Adrenal gland (tissue), 9 donors: ENCODE measurements at regions not wholly inside any gene's neighbourhood (a gene's known extent, or its start where the extent isn't known, plus 50 kb on each side); places are given as distances from the start of the nearest gene placed in this dataset.

ENCODE experiments used
- DNase-seq, 7 donors: peaks; one replicate each; pipeline ENCODE4 v3.0.0-alpha.2; 2019 to 2020
- H3K27ac ChIP-seq, 5 donors: fragments of 200-600 bp; sonication (generic) in 4 of 5; 1 replicate in 3 of 5; 2 replicates in 2 of 5; pipeline versions ENCODE4 v1.5.1 to v1.8.0; 2016 to 2020; ENCODE audit warnings: mild to moderate bottlenecking in 1 of 5
- H3K27me3 ChIP-seq: fragments of 200-600 bp; 2 replicates; pipeline ENCODE4 v1.8.0; 2021
- H3K36me3 ChIP-seq, 2 donors: fragments of 200-600 bp; replicated peaks in 1 of 2; 1 replicate in 1 of 2; 2 replicates in 1 of 2; pipeline versions ENCODE4 v1.5.1 to v1.8.0; 2018 to 2022
- H3K4me1 ChIP-seq, 2 donors: fragments of 200-600 bp; replicated peaks in 1 of 2; 1 replicate in 1 of 2; 2 replicates in 1 of 2; pipeline versions ENCODE4 v1.5.1 to v1.8.0; 2018 to 2021
- H3K4me3 ChIP-seq, 4 donors: fragments of 200-600 bp; sonication (generic) in 3 of 4; one replicate each; pipeline ENCODE4 v1.5.1; 2016 to 2018
- H3K9me3 ChIP-seq, 3 donors: fragments of 200-600 bp; sonication (generic) in 1 of 3; replicated peaks in 1 of 3; 1 replicate in 2 of 3; 2 replicates in 1 of 3; pipeline versions ENCODE4 v1.5.1 to v1.8.0; 2016 to 2021
- POLR2A ChIP-seq, 2 donors: fragments of 450-650 bp; IDR thresholded peaks; one replicate each; pipeline ENCODE4 v1.6.1; 2017; ENCODE audit warnings: antibody characterized with exemption in 2 of 2, mild to moderate bottlenecking in 2 of 2, moderate library complexity in 1 of 2
- WGBS, 4 donors: extraction: QIAGEN DNeasy Blood & Tissue Kit in 2 of 4; methylation state at CpG; one replicate each; pipeline versions ENCODE4 v1.1.5 to v1.1.7; 2013 to 2017; 5-methylcytosine and 5-hydroxymethylcytosine counted together
- intact Hi-C, 2 donors: fragments of 100-400 bp; cut with DNase I; formaldehyde crosslinking; loops; one replicate each; pipeline versions ENCODE4 v1.14.1 to v1.15.0; 2022 to 2023
- TF ChIP-seq, protein P1 (sequence below), 6 experiments: fragments of 450-650 bp in 4 of 6; fragments of 200-600 bp in 2 of 6; sonication (generic) in 1 of 6; IDR thresholded peaks; 1 replicate in 5 of 6; 2 replicates in 1 of 6; pipeline versions ENCODE4 v1.5.1 to v1.8.0; 2016 to 2021; ENCODE audit warnings: antibody characterized with exemption in 6 of 6, mild to moderate bottlenecking in 2 of 6, moderate library complexity in 1 of 6
- donor health status: healthy with polysubstance abuse.
- donor health status: Bipolar disorder and iron deficiency.
- donor health status: DM: yes; HTN: yes; CAD: no.
- donor health status: DM: no; HTN: no; CAD: no.
- donor health status: DM: no; HTN: no; CAD: no.

DNA sequence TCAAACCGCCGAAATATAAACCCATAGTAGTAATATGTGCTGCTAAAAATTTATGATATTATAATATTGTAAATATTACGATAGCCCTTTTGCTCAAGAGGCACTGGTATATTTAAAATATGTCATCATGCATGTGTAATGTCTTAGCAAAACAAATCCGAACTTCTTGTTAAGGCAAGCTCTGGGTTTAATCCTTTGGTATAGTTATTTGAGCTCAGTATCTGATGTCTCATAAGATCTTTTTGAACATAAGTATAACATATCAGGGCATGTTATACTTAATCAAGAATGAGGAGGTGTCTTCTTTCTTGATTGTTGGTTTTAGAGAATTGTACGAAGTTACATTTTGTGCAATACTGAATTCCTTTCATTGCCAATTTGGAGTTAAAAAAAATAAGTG is 154.1 kb upstream of the CBLB start:
- DNase-seq: no peak
- no peak for TF ChIP-seq POLR2A (IDR thresholded peaks at IDR 0.05)
- TF ChIP-seq, protein P1, sequence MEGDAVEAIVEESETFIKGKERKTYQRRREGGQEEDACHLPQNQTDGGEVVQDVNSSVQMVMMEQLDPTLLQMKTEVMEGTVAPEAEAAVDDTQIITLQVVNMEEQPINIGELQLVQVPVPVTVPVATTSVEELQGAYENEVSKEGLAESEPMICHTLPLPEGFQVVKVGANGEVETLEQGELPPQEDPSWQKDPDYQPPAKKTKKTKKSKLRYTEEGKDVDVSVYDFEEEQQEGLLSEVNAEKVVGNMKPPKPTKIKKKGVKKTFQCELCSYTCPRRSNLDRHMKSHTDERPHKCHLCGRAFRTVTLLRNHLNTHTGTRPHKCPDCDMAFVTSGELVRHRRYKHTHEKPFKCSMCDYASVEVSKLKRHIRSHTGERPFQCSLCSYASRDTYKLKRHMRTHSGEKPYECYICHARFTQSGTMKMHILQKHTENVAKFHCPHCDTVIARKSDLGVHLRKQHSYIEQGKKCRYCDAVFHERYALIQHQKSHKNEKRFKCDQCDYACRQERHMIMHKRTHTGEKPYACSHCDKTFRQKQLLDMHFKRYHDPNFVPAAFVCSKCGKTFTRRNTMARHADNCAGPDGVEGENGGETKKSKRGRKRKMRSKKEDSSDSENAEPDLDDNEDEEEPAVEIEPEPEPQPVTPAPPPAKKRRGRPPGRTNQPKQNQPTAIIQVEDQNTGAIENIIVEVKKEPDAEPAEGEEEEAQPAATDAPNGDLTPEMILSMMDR (IDR thresholded peaks at IDR 0.05): no peak
- H3K4me3 ChIP-seq: no peak overlapping the region
- intact Hi-C loops: no loop called here
- peaks cover 0 to 4% (median 0%) of the 10 kb centered on the region in 3 donors for H3K9me3 ChIP-seq
- H3K36me3 ChIP-seq: no peaks in the 10 kb centered on the region
- H3K4me1 ChIP-seq: no peaks in the 10 kb centered on the region
- WGBS, 4 donors: 92 to 95% (median 94%) methylated on average over 5 of the region's 5 CpGs
- no peak overlapping the region for H3K27ac ChIP-seq
- no peaks in the 10 kb centered on the region for H3K27me3 ChIP-seq

GRCh38 chr3:106025151-106025722 is 156.4 kb upstream of the CBLB start:
- H3K4me3 ChIP-seq: no peak overlapping the region
- no peak for DNase-seq
- intact Hi-C loops: no loop called here
- H3K4me1 ChIP-seq: no peaks in the 10 kb centered on the region
- 74 to 84% (median 83%) methylated on average over 4 of the region's 4 CpGs for WGBS, 4 donors
- TF ChIP-seq, protein P1 (IDR thresholded peaks at IDR 0.05): no peak
- TF ChIP-seq POLR2A (IDR thresholded peaks at IDR 0.05): no peak
- no peaks in the 10 kb centered on the region for H3K36me3 ChIP-seq
- H3K9me3 ChIP-seq: peaks cover 0 to 4% (median 0%) of the 10 kb centered on the region in 3 donors
- no peaks in the 10 kb centered on the region for H3K27me3 ChIP-seq
- H3K27ac ChIP-seq: peak overlapping the region in 1 of 5 donors; percentile 3

- Histone ChIP-seq H3K27me3 (no peaks in the 10 kb centered on the region), H3K9me3 (peaks cover 0 to 4% (median 0%) of the 10 kb centered on the region in 3 donors), H3K4me3 (no peak overlapping the region), H3K36me3 (no peaks in the 10 kb centered on the region), H3K4me1 (no peaks in the 10 kb centered on the region), H3K27ac (no peak overlapping the region)
- DNase-seq: no peak
- no peak for TF ChIP-seq POLR2A (IDR thresholded peaks at IDR 0.05)
- TF ChIP-seq, protein P1 (IDR thresholded peaks at IDR 0.05): no peak
- intact Hi-C loops: no loop called here
- 74 to 92% (median 84%) methylated on average over 4 of the region's 4 CpGs for WGBS, 4 donors
Observed at GRCh38 chr3:106029954-106030626, 161.3 kb upstream of the CBLB start.

DNA sequence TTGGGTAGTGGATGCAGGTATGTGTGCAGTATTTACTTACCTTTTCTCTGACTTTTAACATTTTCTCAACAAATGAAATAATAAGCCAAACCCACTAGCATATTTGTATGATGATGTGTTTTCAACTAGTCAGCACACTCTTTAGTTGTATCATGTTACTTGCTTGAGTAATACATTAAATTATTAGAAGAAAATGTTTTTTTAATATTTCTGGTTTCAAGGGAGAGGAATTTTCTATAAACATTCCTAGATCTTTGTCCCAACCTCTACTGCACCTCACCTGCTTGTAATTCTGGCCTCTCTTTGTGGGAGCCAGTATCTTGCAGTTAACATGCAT is 161.8 kb upstream of the CBLB start:
- TF ChIP-seq, protein P1 (IDR thresholded peaks at IDR 0.05): no peak
- TF ChIP-seq POLR2A (IDR thresholded peaks at IDR 0.05): no peak
- peaks cover 0 to 4% (median 0%) of the 10 kb centered on the region in 3 donors for H3K9me3 ChIP-seq
- no peak overlapping the region for H3K4me3 ChIP-seq
- no peaks in the 10 kb centered on the region for H3K27me3 ChIP-seq
- intact Hi-C loops: no loop called here
- no peak for DNase-seq
- H3K27ac ChIP-seq: no peak overlapping the region
- no peaks in the 10 kb centered on the region for H3K4me1 ChIP-seq
- H3K36me3 ChIP-seq: no peaks in the 10 kb centered on the region
